ENCODE measurements at regions not wholly inside any gene's neighbourhood (a gene's known extent, or its start where the extent isn't known, plus 50 kb on each side); places are given as distances from the start of the nearest gene placed in this dataset.

GRCh38 chr11:44675906-44676305 is 50.9 kb upstream of the TSPAN18 start:
- H3K9me3 ChIP-seq = no peaks in the 10 kb centered on the region
- CTCF ChIA-PET = interaction anchor here (0.6 to 1.1 kb wide), 2 partner anchors 261 to 357 kb away, joined by 3 read pairs; no protein-coding TSS in a partner anchor
- no peak overlapping the region for H3K27ac ChIP-seq (ENCODE audit: low read depth in 2 of 2, low read length in 1 of 2)
- no peak overlapping the region for H2AFZ ChIP-seq (ENCODE audit: low read depth)
- no peak for TF ChIP-seq PBX3 (IDR thresholded peaks at IDR 0.05)
- TF ChIP-seq NFIC (IDR thresholded peaks at IDR 0.05; ENCODE audit: borderline replicate concordance) = no peak
- H3K4me2 ChIP-seq = no peak overlapping the region
- H3K4me1 ChIP-seq (ENCODE audit: control insufficient read depth in 1 of 2, insufficient read depth in 2 of 2, low read depth in 1 of 2, low read length in 1 of 2) = no peaks in the 10 kb centered on the region; a peak in 1 of 4 replicates
- 0 out of 2 replicates have a peak, but pooled peaks cover 5% of the 10 kb centered on the region for H3K27me3 ChIP-seq (ENCODE audit: insufficient read depth)
- no peaks in the 10 kb centered on the region for H3K9me2 ChIP-seq
- H3K79me2 ChIP-seq (ENCODE audit: insufficient read depth) = no peaks in the 10 kb centered on the region
- no peak for DNase-seq
- no peaks in the 10 kb centered on the region for H3K36me3 ChIP-seq (replicated peaks in 1 of 2; ENCODE audit: control insufficient read depth in 1 of 2, insufficient read depth in 2 of 2, low read length in 1 of 2)
- no peaks in the 10 kb centered on the region for H3F3A ChIP-seq (replicated peaks; ENCODE audit: insufficient read depth)
- 92% methylated on average over 1 of the region's 1 CpG for WGBS (ENCODE audit: low lambda C conversion rate)
- POLR2A ChIA-PET = interaction anchor here (0.6 kb wide), 1 partner anchor 226 kb away, joined by 3 read pairs; no protein-coding TSS in a partner anchor
- no peaks in the 10 kb centered on the region for H4K20me1 ChIP-seq (ENCODE audit: insufficient read depth)
- no peak overlapping the region for H3K4me3 ChIP-seq (ENCODE audit: low read depth in 2 of 2, low read length in 1 of 2)
- H3K9ac ChIP-seq = no peak overlapping the region
